Loucy (cell line): ENCODE measurements at regions not wholly inside any gene's neighbourhood (a gene's known extent, or its start where the extent isn't known, plus 50 kb on each side); places are given as distances from the start of the nearest gene placed in this dataset.

Source experiments
- H2AFZ ChIP-seq: fragments of 200-600 bp; sonication (generic); 2 replicates; pipeline ENCODE4 v1.6.0; 2016; ENCODE audit warnings: antibody characterized with exemption, mild to moderate bottlenecking, low read length, moderate library complexity
- H3F3A ChIP-seq: fragments of 200-600 bp; 2 replicates; pipeline ENCODE4 v1.6.0; 2016; ENCODE audit warnings: antibody characterized with exemption, low read depth, mild to moderate bottlenecking
- H3K27me3 ChIP-seq: fragments of 200-600 bp; sonication (generic); 2 replicates; pipeline ENCODE4 v1.6.1; 2014; ENCODE audit warnings: low read length, mild to moderate bottlenecking; ENCODE audit not compliant: insufficient read depth, poor library complexity, severe bottlenecking
- H3K36me3 ChIP-seq: fragments of 200-600 bp; sonication (generic); 2 replicates; pipeline ENCODE4 v1.6.1; 2016; ENCODE audit warnings: low read length; ENCODE audit not compliant: insufficient read depth
- H3K4me1 ChIP-seq: fragments of 200-600 bp; sonication (generic); 2 replicates; pipeline ENCODE4 v1.5.1; 2014; ENCODE audit warnings: low read length, mild to moderate bottlenecking; ENCODE audit not compliant: insufficient read depth, poor library complexity, severe bottlenecking
- H3K4me2 ChIP-seq: fragments of 200-600 bp; sonication (generic); 2 replicates; pipeline ENCODE4 v1.6.0; 2014; ENCODE audit warnings: antibody characterized with exemption, low read length, low read depth, mild to moderate bottlenecking; ENCODE audit not compliant: poor library complexity, severe bottlenecking
- H3K4me3 ChIP-seq: fragments of 200-600 bp; sonication (generic); 2 replicates; pipeline ENCODE4 v1.5.1; 2014; ENCODE audit warnings: low read length, mild to moderate bottlenecking, mixed read lengths; ENCODE audit not compliant: poor library complexity, severe bottlenecking
- H3K79me2 ChIP-seq: fragments of 200-600 bp; sonication (generic); 2 replicates; pipeline ENCODE4 v1.6.1; 2014; ENCODE audit warnings: low read length; ENCODE audit not compliant: insufficient read depth
- H3K9ac ChIP-seq: fragments of 200-600 bp; sonication (generic); 2 replicates; pipeline ENCODE4 v1.6.0; 2014; ENCODE audit warnings: mild to moderate bottlenecking, low read depth, low read length, moderate library complexity; ENCODE audit not compliant: poor library complexity, severe bottlenecking
- H3K9me2 ChIP-seq: fragments of 200-600 bp; sonication (generic); replicated peaks from 2 replicates; pipeline ENCODE4 v1.6.1; 2016; ENCODE audit warnings: low read depth, low read length, mixed read lengths
- H3K9me3 ChIP-seq: fragments of 200-600 bp; sonication (generic); 2 replicates; pipeline ENCODE4 v1.6.1; 2014; ENCODE audit warnings: mild to moderate bottlenecking, antibody characterized with exemption, low read length, low read depth; ENCODE audit not compliant: insufficient read depth
- H4K20me1 ChIP-seq: fragments of 200-600 bp; sonication (generic); 2 replicates; pipeline ENCODE4 v1.6.0; 2014; ENCODE audit warnings: antibody characterized with exemption, low read length, mild to moderate bottlenecking; ENCODE audit not compliant: insufficient read depth, poor library complexity, severe bottlenecking
- EZH2phosphoT487 ChIP-seq: fragments of 200-600 bp; IDR thresholded peaks from 2 replicates; pipeline ENCODE4 v1.6.1; 2018; ENCODE audit warnings: antibody characterized with exemption, mild to moderate bottlenecking, moderate library complexity, borderline replicate concordance
- TF ChIP-seq, protein P1 (sequence below): fragments of 200-600 bp; sonication (generic); conservative IDR thresholded peaks from 2 replicates; pipeline ENCODE4 v1.5.1; 2014; ENCODE audit warnings: mild to moderate bottlenecking, antibody characterized with exemption, low read length

DNA sequence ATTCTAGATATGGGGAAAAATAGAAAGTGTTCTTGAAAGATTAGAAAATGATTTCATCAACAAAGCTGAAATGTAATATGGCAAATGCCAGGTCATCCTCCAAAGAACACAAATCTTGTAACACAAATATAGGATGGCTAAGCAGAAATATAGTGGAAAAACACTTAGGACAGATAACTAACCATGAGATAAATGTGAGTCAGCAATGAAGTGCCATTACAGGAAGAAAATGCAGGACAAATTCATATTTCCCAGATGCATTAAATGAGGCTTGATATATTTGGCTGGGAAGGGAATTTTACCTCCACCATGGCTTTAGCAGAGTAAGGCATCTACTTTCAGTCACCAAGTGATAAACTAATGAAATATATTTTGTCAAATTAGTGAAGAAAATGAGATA lies 92.8 kb upstream of the SEMA6D start:
- Histone ChIP-seq H3K27me3 (no peaks in the 10 kb centered on the region), H3F3A (no peaks in the 10 kb centered on the region)

DNA sequence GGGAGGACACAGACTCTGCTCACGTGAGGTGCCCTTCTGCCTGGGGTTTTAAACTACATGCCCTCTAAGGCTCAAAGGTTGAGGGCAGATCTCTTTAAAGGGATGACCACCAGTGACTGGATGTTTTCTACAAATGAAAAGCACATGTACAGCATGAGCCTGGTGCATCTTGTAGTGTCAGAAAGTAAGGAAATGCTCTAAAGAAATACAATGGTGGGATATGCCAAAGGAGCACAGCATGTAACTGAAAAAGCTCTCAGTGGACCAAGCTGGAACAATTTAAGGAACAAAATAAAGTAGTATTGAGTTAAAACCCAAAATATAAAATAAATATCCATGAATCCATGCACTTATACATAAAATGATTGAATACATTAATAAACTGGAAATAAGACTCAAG lies 78.3 kb upstream of the SEMA6D start:
- Histone ChIP-seq H3K9me3 (no peaks in the 10 kb centered on the region), H4K20me1 (no peaks in the 10 kb centered on the region), H3K9me2 (no peaks in the 10 kb centered on the region), H2AFZ (no peak overlapping the region), H3K4me2 (no peak overlapping the region), H3K79me2 (no peaks in the 10 kb centered on the region), H3K36me3 (no peaks in the 10 kb centered on the region), H3K27me3 (no peaks in the 10 kb centered on the region), H3K9ac (no peak overlapping the region), H3F3A (no peaks in the 10 kb centered on the region), H3K4me3 (no peak overlapping the region), H3K4me1 (no peaks in the 10 kb centered on the region)
- TF ChIP-seq, protein P1, sequence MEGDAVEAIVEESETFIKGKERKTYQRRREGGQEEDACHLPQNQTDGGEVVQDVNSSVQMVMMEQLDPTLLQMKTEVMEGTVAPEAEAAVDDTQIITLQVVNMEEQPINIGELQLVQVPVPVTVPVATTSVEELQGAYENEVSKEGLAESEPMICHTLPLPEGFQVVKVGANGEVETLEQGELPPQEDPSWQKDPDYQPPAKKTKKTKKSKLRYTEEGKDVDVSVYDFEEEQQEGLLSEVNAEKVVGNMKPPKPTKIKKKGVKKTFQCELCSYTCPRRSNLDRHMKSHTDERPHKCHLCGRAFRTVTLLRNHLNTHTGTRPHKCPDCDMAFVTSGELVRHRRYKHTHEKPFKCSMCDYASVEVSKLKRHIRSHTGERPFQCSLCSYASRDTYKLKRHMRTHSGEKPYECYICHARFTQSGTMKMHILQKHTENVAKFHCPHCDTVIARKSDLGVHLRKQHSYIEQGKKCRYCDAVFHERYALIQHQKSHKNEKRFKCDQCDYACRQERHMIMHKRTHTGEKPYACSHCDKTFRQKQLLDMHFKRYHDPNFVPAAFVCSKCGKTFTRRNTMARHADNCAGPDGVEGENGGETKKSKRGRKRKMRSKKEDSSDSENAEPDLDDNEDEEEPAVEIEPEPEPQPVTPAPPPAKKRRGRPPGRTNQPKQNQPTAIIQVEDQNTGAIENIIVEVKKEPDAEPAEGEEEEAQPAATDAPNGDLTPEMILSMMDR: no peak
- TF ChIP-seq EZH2phosphoT487: no peak

More for the DNA sequence above, 92.8 kb upstream of the SEMA6D start:
- no peak overlapping the region for H3K4me2 ChIP-seq
- H3K4me3 ChIP-seq: no peak overlapping the region
- H3K79me2 ChIP-seq: no peaks in the 10 kb centered on the region
- H4K20me1 ChIP-seq: no peaks in the 10 kb centered on the region
- no peak overlapping the region for H2AFZ ChIP-seq
- no peaks in the 10 kb centered on the region for H3K9me3 ChIP-seq
- no peak overlapping the region for H3K9ac ChIP-seq
- no peak for TF ChIP-seq EZH2phosphoT487
- TF ChIP-seq, protein P1: no peak
- no peaks in the 10 kb centered on the region for H3K36me3 ChIP-seq
- H3K4me1 ChIP-seq: no peaks in the 10 kb centered on the region
- no peaks in the 10 kb centered on the region for H3K9me2 ChIP-seq

DNA sequence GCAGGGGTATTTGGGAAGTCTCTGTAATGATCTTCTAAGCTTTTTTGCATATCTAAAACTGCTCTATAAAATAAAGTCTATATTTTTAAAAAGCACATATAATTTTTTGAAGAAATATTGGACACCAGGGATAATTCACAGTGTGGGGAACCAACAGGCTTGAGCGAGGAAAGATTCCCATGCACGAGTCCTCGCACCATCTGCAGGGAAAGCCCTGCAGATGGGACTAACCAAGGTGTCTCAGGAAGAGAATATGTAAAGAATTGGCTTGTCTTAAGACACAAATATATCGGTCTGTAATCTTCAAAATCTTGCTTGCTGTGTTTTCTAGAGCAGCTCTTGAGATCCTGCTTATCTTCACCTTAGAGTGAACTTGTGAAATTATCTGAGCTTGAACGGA lies 77.2 kb upstream of the SEMA6D start:
- no peaks in the 10 kb centered on the region for H3K36me3 ChIP-seq

More for the DNA sequence above, 77.2 kb upstream of the SEMA6D start:
- Histone ChIP-seq H3F3A (no peaks in the 10 kb centered on the region), H3K9ac (no peak overlapping the region), H3K27me3 (no peaks in the 10 kb centered on the region), H2AFZ (no peak overlapping the region), H3K4me2 (no peak overlapping the region), H3K79me2 (no peaks in the 10 kb centered on the region), H3K9me3 (no peaks in the 10 kb centered on the region), H3K4me1 (no peaks in the 10 kb centered on the region), H4K20me1 (no peaks in the 10 kb centered on the region), H3K4me3 (no peak overlapping the region), H3K9me2 (no peaks in the 10 kb centered on the region)
- TF ChIP-seq, protein P1: no peak
- no peak for TF ChIP-seq EZH2phosphoT487
